Aorta (tissue), 5 donors: ENCODE measurements at regions not wholly inside any gene's neighbourhood (a gene's known extent, or its start where the extent isn't known, plus 50 kb on each side); places are given as distances from the start of the nearest gene placed in this dataset.

Experiments used
- ATAC-seq: fragments of 200-7000 bp; cut with Tn5 transposase; one replicate; pipeline ENCODE4 v1.9.1; 2022; ENCODE audit warnings: moderate library complexity; ENCODE audit not compliant: low FRiP score
- DNase-seq, 2 donors: peaks; one replicate each; pipeline ENCODE4 v3.0.0-alpha.2; 2020
- H3K27ac ChIP-seq, 2 donors: one replicate each; pipeline ENCODE4 v1.5.1; 2013; ENCODE audit warnings: low read length in 2 of 2, mild to moderate bottlenecking in 2 of 2, moderate library complexity in 2 of 2, control low read depth in 1 of 2, inconsistent platforms in 1 of 2, low read depth in 1 of 2
- H3K27me3 ChIP-seq, 2 donors: one replicate each; pipeline ENCODE4 v1.6.1; 2013; ENCODE audit warnings: control low read depth in 1 of 2, low read length in 1 of 2, mild to moderate bottlenecking in 1 of 2, moderate library complexity in 1 of 2; ENCODE audit not compliant: insufficient read depth in 2 of 2, control insufficient read depth in 1 of 2
- H3K36me3 ChIP-seq, 2 donors: one replicate each; pipeline ENCODE4 v1.6.1; 2013; ENCODE audit warnings: control low read depth in 1 of 2, low read length in 1 of 2, mild to moderate bottlenecking in 1 of 2; ENCODE audit not compliant: insufficient read depth in 2 of 2, control insufficient read depth in 1 of 2
- H3K4me1 ChIP-seq, 2 donors: one replicate each; pipeline ENCODE4 v1.6.1; 2013; ENCODE audit warnings: low read length in 2 of 2, control low read depth in 1 of 2, mild to moderate bottlenecking in 1 of 2, moderate library complexity in 1 of 2; ENCODE audit not compliant: insufficient read depth in 2 of 2, control insufficient read depth in 1 of 2
- H3K4me3 ChIP-seq, 2 donors: one replicate each; pipeline ENCODE4 v1.5.1; 2013; ENCODE audit warnings: low read length in 2 of 2, control low read depth in 1 of 2, mild to moderate bottlenecking in 1 of 2
- H3K9me3 ChIP-seq: one replicate; pipeline ENCODE4 v1.6.1; 2013; ENCODE audit warnings: mild to moderate bottlenecking, low read length; ENCODE audit not compliant: control insufficient read depth
- WGBS, 2 donors: extraction: QIAGEN DNeasy Blood & Tissue Kit; methylation state at CpG; one replicate each; pipeline ENCODE4 v1.1.7; 2013; 5-methylcytosine and 5-hydroxymethylcytosine counted together
- intact Hi-C, 2 donors: fragments of 100-400 bp; cut with DNase I; formaldehyde crosslinking; loops; one replicate each; pipeline versions ENCODE4 v1.14.2 to v1.15.0; 2022
- donor health status: healthy with polysubstance abuse.
- donor health status: Bipolar disorder and iron deficiency.
- donor health status: DM: no; HTN: no; CAD: no.
- donor health status: DM: no; HTN: no; CAD: no.
- donor health status: DM: yes; HTN: yes; CAD: no.

GRCh38 chr4:134045411-134045810 is 156.2 kb downstream of the PABPC4L start:
- WGBS, 2 donors = 94 to 95% methylated on average over 3 of the region's 3 CpGs
- Histone ChIP-seq H3K4me1 (no peaks in the 10 kb centered on the region), H3K27me3 (no peaks in the 10 kb centered on the region), H3K4me3 (no peak overlapping the region), H3K36me3 (no peaks in the 10 kb centered on the region), H3K9me3 (no peaks in the 10 kb centered on the region), H3K27ac (no peak overlapping the region)
- DNase-seq = no peak
- no peak for ATAC-seq
- intact Hi-C loops = no loop called here

- DNase-seq (no peak), ATAC-seq (no peak)
- no peaks in the 10 kb centered on the region for H3K9me3 ChIP-seq
- no peaks in the 10 kb centered on the region for H3K4me1 ChIP-seq
- intact Hi-C loops = no loop called here
- H3K36me3 ChIP-seq = no peaks in the 10 kb centered on the region
- 69 to 73% methylated on average over 3 of the region's 3 CpGs for WGBS, 2 donors
- H3K27ac ChIP-seq = no peak overlapping the region
- no peak overlapping the region for H3K4me3 ChIP-seq
- H3K27me3 ChIP-seq = no peaks in the 10 kb centered on the region
Observed at GRCh38 chr4:134043266-134043665, 158.3 kb downstream of the PABPC4L start.

GRCh38 chr4:134028421-134028820 is 173.2 kb downstream of the PABPC4L start:
- no peaks in the 10 kb centered on the region for H3K4me1 ChIP-seq
- no peak overlapping the region for H3K4me3 ChIP-seq
- ATAC-seq (no peak), DNase-seq (no peak)
- intact Hi-C loops = no loop called here
- H3K27me3 ChIP-seq = no peaks in the 10 kb centered on the region
- H3K9me3 ChIP-seq = no peaks in the 10 kb centered on the region
- H3K36me3 ChIP-seq = no peaks in the 10 kb centered on the region
- H3K27ac ChIP-seq = no peak overlapping the region

- ATAC-seq = no peak
- H3K4me1 ChIP-seq = no peaks in the 10 kb centered on the region
- no peaks in the 10 kb centered on the region for H3K9me3 ChIP-seq
- H3K4me3 ChIP-seq = no peak overlapping the region
- no peaks in the 10 kb centered on the region for H3K27me3 ChIP-seq
- H3K36me3 ChIP-seq = no peaks in the 10 kb centered on the region
- WGBS, 2 donors = 77% methylated on average over 1 of the region's 1 CpG
- DNase-seq = no peak
- intact Hi-C loops = no loop called here
- no peak overlapping the region for H3K27ac ChIP-seq
Observed at GRCh38 chr4:134027931-134028330, 173.7 kb downstream of the PABPC4L start.

- Histone ChIP-seq H3K27ac (no peak overlapping the region), H3K36me3 (no peaks in the 10 kb centered on the region), H3K4me3 (no peak overlapping the region), H3K27me3 (no peaks in the 10 kb centered on the region), H3K4me1 (no peaks in the 10 kb centered on the region), H3K9me3 (no peaks in the 10 kb centered on the region)
- no peak for ATAC-seq
- intact Hi-C loops = no loop called here
- WGBS, 2 donors = 93 to 97% methylated on average over 2 of the region's 2 CpGs
- DNase-seq = no peak
Observed at GRCh38 chr4:134024251-134024650, 177.3 kb downstream of the PABPC4L start.

GRCh38 chr4:134019657-134020056 is 181.9 kb downstream of the PABPC4L start:
- intact Hi-C loops = no loop called here
- 32 to 35% methylated on average over 1 of the region's 1 CpG for WGBS, 2 donors
- H3K4me1 ChIP-seq = no peaks in the 10 kb centered on the region
- no peaks in the 10 kb centered on the region for H3K27me3 ChIP-seq
- no peaks in the 10 kb centered on the region for H3K9me3 ChIP-seq
- ATAC-seq = no peak
- no peaks in the 10 kb centered on the region for H3K36me3 ChIP-seq
- no peak for DNase-seq
- H3K27ac ChIP-seq = no peak overlapping the region
- no peak overlapping the region for H3K4me3 ChIP-seq

- DNase-seq (no peak), ATAC-seq (no peak)
- Histone ChIP-seq H3K4me3 (no peak overlapping the region), H3K36me3 (no peaks in the 10 kb centered on the region), H3K27me3 (no peaks in the 10 kb centered on the region), H3K9me3 (no peaks in the 10 kb centered on the region), H3K4me1 (no peaks in the 10 kb centered on the region), H3K27ac (no peak overlapping the region)
- intact Hi-C loops = no loop called here
Observed at GRCh38 chr4:134018846-134019245, 182.7 kb downstream of the PABPC4L start.

- no peak for DNase-seq
- Histone ChIP-seq H3K4me1 (no peaks in the 10 kb centered on the region), H3K27me3 (no peaks in the 10 kb centered on the region), H3K27ac (no peak overlapping the region), H3K36me3 (no peaks in the 10 kb centered on the region), H3K4me3 (no peak overlapping the region), H3K9me3 (no peaks in the 10 kb centered on the region)
- no peak for ATAC-seq
- 94 to 98% methylated on average over 3 of the region's 3 CpGs for WGBS, 2 donors
- intact Hi-C loops = no loop called here
Observed at GRCh38 chr4:134001057-134001456, 200.5 kb downstream of the PABPC4L start.

- no peaks in the 10 kb centered on the region for H3K27me3 ChIP-seq
- ATAC-seq (no peak), DNase-seq (no peak)
- H3K4me3 ChIP-seq = no peak overlapping the region
- no peak overlapping the region for H3K27ac ChIP-seq
- no peaks in the 10 kb centered on the region for H3K9me3 ChIP-seq
- intact Hi-C loops = no loop called here
- WGBS, 2 donors = 85 to 89% methylated on average over 1 of the region's 1 CpG
- H3K36me3 ChIP-seq = no peaks in the 10 kb centered on the region
- no peaks in the 10 kb centered on the region for H3K4me1 ChIP-seq
Observed at GRCh38 chr4:133997436-133997835, 204.2 kb downstream of the PABPC4L start.
